Fibroblast of lung (primary cell): ENCODE measurements at regions not wholly inside any gene's neighbourhood (a gene's known extent, or its start where the extent isn't known, plus 50 kb on each side); places are given as distances from the start of the nearest gene placed in this dataset.
A peak's percentile ranks its signal among the peaks of the same experiment; 100 is the strongest.

ENCODE experiments used
- DNase-seq, 2 donors: peaks; one replicate each; pipeline versions ENCODE4 v3.0.0 to v3.0.0-alpha.2; 2010; ENCODE audit warnings: low read depth in 2 of 2
- H2AFZ ChIP-seq: 2 replicates; pipeline ENCODE4 v1.5.1; 2012; ENCODE audit warnings: low read length, control low read depth, inconsistent platforms
- H3K27ac ChIP-seq: 2 replicates; pipeline ENCODE4 v1.5.1; 2011; ENCODE audit warnings: low read length, control low read depth; ENCODE audit not compliant: insufficient read depth
- H3K27me3 ChIP-seq: 2 replicates; pipeline ENCODE4 v1.5.1; 2011; ENCODE audit warnings: mild to moderate bottlenecking, low read length; ENCODE audit not compliant: control insufficient read depth, insufficient read depth
- H3K36me3 ChIP-seq: 2 replicates; pipeline ENCODE4 v1.5.1; 2011; ENCODE audit warnings: low read length; ENCODE audit not compliant: control insufficient read depth, insufficient read depth
- H3K4me1 ChIP-seq: 2 replicates; pipeline ENCODE4 v1.5.1; 2011; ENCODE audit warnings: low read length; ENCODE audit not compliant: control insufficient read depth, insufficient read depth; ENCODE audit errors: extremely low read depth
- H3K4me2 ChIP-seq: 2 replicates; pipeline ENCODE4 v1.5.1; 2011; ENCODE audit warnings: low read length, control low read depth; ENCODE audit not compliant: insufficient read depth; ENCODE audit errors: extremely low read depth
- H3K4me3 ChIP-seq, 4 experiments: fragments of 200-600 bp in 1 of 4; sonication (generic) in 1 of 4; replicated peaks in 1 of 4; 2 replicates each; pipeline ENCODE4 v1.5.1; 2011 to 2016; ENCODE audit warnings: low read length in 4 of 4, low read depth in 3 of 4, mild to moderate bottlenecking in 3 of 4, control low read depth in 2 of 4, inconsistent platforms in 1 of 4, mixed read lengths in 1 of 4; ENCODE audit not compliant: insufficient read depth in 1 of 4; ENCODE audit errors: control extremely low read depth in 1 of 4
- H3K79me2 ChIP-seq: 2 replicates; pipeline ENCODE4 v1.5.1; 2012; ENCODE audit warnings: mild to moderate bottlenecking, low read length, inconsistent platforms; ENCODE audit not compliant: control insufficient read depth, insufficient read depth
- H3K9ac ChIP-seq: 2 replicates; pipeline ENCODE4 v1.5.1; 2011; ENCODE audit warnings: mild to moderate bottlenecking, low read length, control low read depth; ENCODE audit not compliant: insufficient read depth
- H3K9me3 ChIP-seq: 2 replicates; pipeline ENCODE4 v1.5.1; 2012; ENCODE audit warnings: low read depth, low read length; ENCODE audit not compliant: control insufficient read depth, insufficient read depth
- H4K20me1 ChIP-seq: 2 replicates; pipeline ENCODE4 v1.5.1; 2011; ENCODE audit warnings: low read length; ENCODE audit not compliant: control insufficient read depth, insufficient read depth; ENCODE audit errors: extremely low read depth
- CTCF ChIP-seq, 2 donors: IDR thresholded peaks in 1 of 2; conservative IDR thresholded peaks in 1 of 2; 1 replicate in 1 of 2; 2 replicates in 1 of 2; pipeline ENCODE4 v1.5.1; 2011 to 2012; ENCODE audit warnings: low read length in 2 of 2, control low read depth in 1 of 2, inconsistent platforms in 1 of 2, low read depth in 1 of 2, mild to moderate bottlenecking in 1 of 2
- EZH2 ChIP-seq: IDR thresholded peaks from 2 replicates; pipeline ENCODE4 v1.5.1; 2012; ENCODE audit warnings: low read length, control low read depth, mild to moderate bottlenecking; ENCODE audit errors: missing control alignments

- Histone ChIP-seq H4K20me1 (no peaks in the 10 kb centered on the region), H3K9ac (no peak overlapping the region), H3K27me3 (no peaks in the 10 kb centered on the region), H3K27ac (no peak overlapping the region), H2AFZ (no peak overlapping the region), H3K9me3 (no peaks in the 10 kb centered on the region), H3K36me3 (no peaks in the 10 kb centered on the region), H3K4me3 (no peak overlapping the region), H3K4me1 (no peaks in the 10 kb centered on the region), H3K79me2 (no peaks in the 10 kb centered on the region), H3K4me2 (no peak overlapping the region)
- no peak for TF ChIP-seq EZH2
- TF ChIP-seq CTCF (conservative IDR thresholded peaks at IDR 0.05 in 1 of 2, IDR thresholded peaks at IDR 0.05 in 1 of 2; ENCODE audit: low read depth in 1 of 2, low read length in 2 of 2) = no peak
- DNase-seq = no peak
Observed at GRCh38 chr4:14771504-14772175, 230.6 kb upstream of the CPEB2 start.

GRCh38 chr4:14772388-14772787 is 229.9 kb upstream of the CPEB2 start:
- H3K27ac ChIP-seq = no peak overlapping the region
- no peaks in the 10 kb centered on the region for H3K4me1 ChIP-seq
- no peak for TF ChIP-seq EZH2
- no peak for TF ChIP-seq CTCF (conservative IDR thresholded peaks at IDR 0.05 in 1 of 2, IDR thresholded peaks at IDR 0.05 in 1 of 2; ENCODE audit: low read depth in 1 of 2, low read length in 2 of 2)
- no peak overlapping the region for H2AFZ ChIP-seq
- H3K36me3 ChIP-seq = no peaks in the 10 kb centered on the region
- no peak overlapping the region for H3K9ac ChIP-seq
- H3K4me2 ChIP-seq = no peak overlapping the region
- DNase-seq = no peak
- no peak overlapping the region for H3K4me3 ChIP-seq
- no peaks in the 10 kb centered on the region for H3K79me2 ChIP-seq
- no peaks in the 10 kb centered on the region for H3K9me3 ChIP-seq
- no peaks in the 10 kb centered on the region for H3K27me3 ChIP-seq
- no peaks in the 10 kb centered on the region for H4K20me1 ChIP-seq

- TF ChIP-seq EZH2 = no peak
- no peak for TF ChIP-seq CTCF (conservative IDR thresholded peaks at IDR 0.05 in 1 of 2, IDR thresholded peaks at IDR 0.05 in 1 of 2; ENCODE audit: low read depth in 1 of 2, low read length in 2 of 2)
Observed at GRCh38 chr4:14783011-14783877, 219.0 kb upstream of the CPEB2 start.

More at GRCh38 chr4:14783011-14783877, 219.0 kb upstream of the CPEB2 start:
- H3K36me3 ChIP-seq = no peaks in the 10 kb centered on the region
- H3K27ac ChIP-seq = no peak overlapping the region
- H3K4me3 ChIP-seq = no peak overlapping the region
- DNase-seq = peak; percentile 20 to 63
- no peaks in the 10 kb centered on the region for H3K27me3 ChIP-seq
- H3K4me2 ChIP-seq = no peak overlapping the region
- no peaks in the 10 kb centered on the region for H3K4me1 ChIP-seq
- H4K20me1 ChIP-seq = no peaks in the 10 kb centered on the region
- H3K79me2 ChIP-seq = no peaks in the 10 kb centered on the region
- H3K9ac ChIP-seq = no peak overlapping the region
- H3K9me3 ChIP-seq = no peaks in the 10 kb centered on the region
- no peak overlapping the region for H2AFZ ChIP-seq
